H7 (cell line): ENCODE measurements at regions not wholly inside any gene's neighbourhood (a gene's known extent, or its start where the extent isn't known, plus 50 kb on each side); places are given as distances from the start of the nearest gene placed in this dataset.

Source experiments
- DNase-seq: peaks from one replicate; pipeline ENCODE4 v3.0.0; 2012
- H3K27me3 ChIP-seq: 2 replicates; pipeline ENCODE4 v1.6.0; 2011; ENCODE audit warnings: mild to moderate bottlenecking, low read length; ENCODE audit not compliant: control insufficient read depth, insufficient read depth
- H3K36me3 ChIP-seq: replicated peaks from 2 replicates; pipeline ENCODE4 v1.5.1; 2011; ENCODE audit warnings: low read length; ENCODE audit not compliant: control insufficient read depth, insufficient read depth
- H3K4me3 ChIP-seq: 2 replicates; pipeline ENCODE4 v1.5.1; 2011; ENCODE audit warnings: low read depth, mild to moderate bottlenecking, control low read depth, low read length, moderate library complexity; ENCODE audit not compliant: insufficient read depth

GRCh38 chr10:28250782-28251181 lies 52.1 kb downstream of the MPP7 start:
- no peaks in the 10 kb centered on the region for H3K36me3 ChIP-seq
- H3K4me3 ChIP-seq: no peak overlapping the region

GRCh38 chr10:28250358-28250757 lies 52.5 kb downstream of the MPP7 start:
- DNase-seq: no peak
- Histone ChIP-seq H3K36me3 (no peaks in the 10 kb centered on the region), H3K27me3 (no peaks in the 10 kb centered on the region), H3K4me3 (no peak overlapping the region)

More at GRCh38 chr10:28250782-28251181, 52.1 kb downstream of the MPP7 start:
- DNase-seq: no peak
- no peaks in the 10 kb centered on the region for H3K27me3 ChIP-seq

DNA sequence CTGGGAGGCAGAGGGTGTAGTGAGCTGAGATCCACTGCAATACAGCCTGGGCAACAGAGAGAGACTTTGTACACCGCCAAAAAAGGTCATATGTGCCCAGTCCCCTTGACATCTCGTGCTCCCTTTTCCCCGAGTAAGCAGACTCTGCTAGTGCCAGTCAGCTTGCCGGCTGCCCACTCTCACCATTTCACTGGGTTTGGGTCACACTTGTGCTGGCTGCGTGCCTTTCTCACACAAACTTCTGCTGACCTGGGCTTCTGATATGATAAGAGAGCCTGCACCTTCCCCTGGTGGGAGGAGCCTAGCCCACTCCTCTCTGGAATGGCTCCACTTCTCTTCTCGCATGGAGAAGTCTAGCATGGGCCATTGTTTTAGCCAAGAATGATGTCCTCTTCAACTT lies 53.4 kb downstream of the MPP7 start:
- DNase-seq: no peak
- Histone ChIP-seq H3K4me3 (no peak overlapping the region), H3K36me3 (no peaks in the 10 kb centered on the region), H3K27me3 (no peaks in the 10 kb centered on the region)

- H3K27me3 ChIP-seq: no peaks in the 10 kb centered on the region
Observed at GRCh38 chr10:28248092-28248491, 54.8 kb downstream of the MPP7 start.

DNA sequence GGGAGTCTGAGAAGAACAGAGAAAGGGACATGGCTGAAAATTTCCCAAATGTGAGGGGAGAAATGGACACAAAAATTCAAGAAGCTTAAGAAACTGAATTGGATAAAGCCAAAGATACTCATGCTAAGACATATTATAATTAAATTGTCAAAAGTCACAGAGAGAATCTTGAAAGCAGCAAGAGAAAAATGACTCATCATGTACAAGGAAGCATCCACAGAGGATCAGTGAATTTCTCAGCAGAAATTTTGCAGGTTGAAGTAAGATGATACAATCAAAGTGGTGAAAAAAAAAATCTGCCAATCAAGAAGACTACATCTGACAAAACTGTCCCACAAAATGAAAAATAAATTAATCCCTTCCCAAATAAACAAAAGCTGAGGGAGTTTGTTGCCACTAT lies 56.8 kb downstream of the MPP7 start:
- DNase-seq: no peak
- no peak overlapping the region for H3K4me3 ChIP-seq
- H3K36me3 ChIP-seq: no peaks in the 10 kb centered on the region
- no peaks in the 10 kb centered on the region for H3K27me3 ChIP-seq

More at GRCh38 chr10:28248092-28248491, 54.8 kb downstream of the MPP7 start:
- Histone ChIP-seq H3K36me3 (no peaks in the 10 kb centered on the region), H3K4me3 (no peak overlapping the region)
- DNase-seq: no peak

DNA sequence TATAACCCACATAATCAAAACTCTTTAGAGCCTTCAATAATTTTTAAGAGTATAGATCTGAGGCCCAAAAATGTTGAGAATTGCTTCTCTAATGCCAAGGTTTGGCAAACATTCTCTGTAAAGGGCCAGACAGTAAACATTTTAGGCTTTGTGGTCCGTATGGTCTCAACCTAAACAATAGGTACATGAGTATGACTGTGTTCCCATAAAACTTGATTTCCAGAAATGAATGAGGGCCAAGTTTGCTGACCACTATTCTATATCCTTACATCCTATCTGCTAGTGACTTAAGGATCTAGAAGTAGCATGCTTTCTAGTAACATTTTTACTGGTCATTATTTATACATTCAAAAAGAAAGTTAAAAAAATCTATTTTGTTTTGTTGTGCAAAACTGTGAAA lies 58.9 kb downstream of the MPP7 start:
- Histone ChIP-seq H3K27me3 (no peaks in the 10 kb centered on the region), H3K4me3 (no peak overlapping the region), H3K36me3 (no peaks in the 10 kb centered on the region)
- no peak for DNase-seq

DNA sequence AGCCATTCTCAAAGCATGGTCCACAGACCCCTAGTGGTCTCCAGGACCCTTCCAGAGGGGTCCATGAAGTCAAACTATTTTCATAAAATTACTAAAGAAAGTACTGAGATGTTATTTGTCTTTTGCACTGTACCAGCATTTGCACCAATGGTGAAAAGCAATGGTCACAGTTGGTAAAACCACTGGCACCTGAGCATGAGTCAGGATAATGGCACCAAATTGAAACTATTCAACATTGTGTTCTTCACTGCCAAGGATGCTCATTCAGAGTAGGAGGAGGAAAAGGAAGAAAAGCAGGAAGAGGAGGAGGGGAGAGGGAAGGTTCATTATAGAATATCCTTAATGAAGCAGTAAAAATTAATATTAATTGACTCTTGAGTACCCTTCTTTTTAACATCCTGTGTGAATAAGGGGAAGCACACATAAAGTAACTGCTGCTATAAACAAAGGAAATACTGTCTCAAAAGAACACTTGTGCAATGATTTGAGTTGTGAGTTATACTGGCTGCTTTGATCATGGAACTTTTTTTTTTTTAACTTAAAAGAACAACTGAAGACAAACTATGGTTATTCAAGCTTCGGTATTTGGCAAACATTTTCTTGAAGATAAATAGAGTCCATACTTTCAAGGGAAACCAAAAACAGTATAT lies 60.2 kb downstream of the MPP7 start:
- no peak overlapping the region for H3K4me3 ChIP-seq
- DNase-seq: no peak
- no peaks in the 10 kb centered on the region for H3K36me3 ChIP-seq
- no peaks in the 10 kb centered on the region for H3K27me3 ChIP-seq

GRCh38 chr10:28241741-28242399 lies 61.0 kb downstream of the MPP7 start:
- H3K36me3 ChIP-seq: no peaks in the 10 kb centered on the region
- no peaks in the 10 kb centered on the region for H3K27me3 ChIP-seq
- H3K4me3 ChIP-seq: no peak overlapping the region
- peak; percentile 33 for DNase-seq

- Histone ChIP-seq H3K27me3 (no peaks in the 10 kb centered on the region), H3K4me3 (no peak overlapping the region), H3K36me3 (no peaks in the 10 kb centered on the region)
- DNase-seq: no peak
Observed at GRCh38 chr10:28240400-28240799, 62.5 kb downstream of the MPP7 start.

- no peak overlapping the region for H3K4me3 ChIP-seq
- no peaks in the 10 kb centered on the region for H3K36me3 ChIP-seq
- no peaks in the 10 kb centered on the region for H3K27me3 ChIP-seq
- DNase-seq: no peak
Observed at GRCh38 chr10:28236591-28236990, 66.3 kb downstream of the MPP7 start.

DNA sequence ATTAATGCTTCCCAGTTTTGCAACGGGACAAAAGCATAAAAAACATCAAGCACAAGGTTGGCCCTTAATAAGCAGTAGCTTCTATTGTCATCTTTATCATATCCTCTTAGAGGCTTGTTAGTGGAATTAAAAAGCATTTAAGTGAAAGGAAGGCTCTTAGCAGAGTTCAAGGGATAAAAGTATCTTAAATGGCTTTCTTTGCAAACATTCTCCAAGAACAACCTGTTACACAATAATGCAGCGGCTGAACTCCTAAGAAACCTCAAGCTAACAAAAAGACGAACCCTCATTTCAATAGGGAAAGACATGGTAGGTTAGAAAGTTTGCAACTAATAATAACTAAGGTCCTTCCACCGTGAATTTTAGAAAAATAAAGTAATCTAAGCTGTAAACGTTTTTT lies 82.1 kb downstream of the MPP7 start:
- H3K4me3 ChIP-seq: no peak overlapping the region

GRCh38 chr10:28219251-28219650 lies 83.6 kb downstream of the MPP7 start:
- H3K36me3 ChIP-seq: no peaks in the 10 kb centered on the region
- no peaks in the 10 kb centered on the region for H3K27me3 ChIP-seq
- no peak for DNase-seq
- no peak overlapping the region for H3K4me3 ChIP-seq

More for the DNA sequence above, 82.1 kb downstream of the MPP7 start:
- DNase-seq: no peak
- Histone ChIP-seq H3K27me3 (no peaks in the 10 kb centered on the region), H3K36me3 (no peaks in the 10 kb centered on the region)

DNA sequence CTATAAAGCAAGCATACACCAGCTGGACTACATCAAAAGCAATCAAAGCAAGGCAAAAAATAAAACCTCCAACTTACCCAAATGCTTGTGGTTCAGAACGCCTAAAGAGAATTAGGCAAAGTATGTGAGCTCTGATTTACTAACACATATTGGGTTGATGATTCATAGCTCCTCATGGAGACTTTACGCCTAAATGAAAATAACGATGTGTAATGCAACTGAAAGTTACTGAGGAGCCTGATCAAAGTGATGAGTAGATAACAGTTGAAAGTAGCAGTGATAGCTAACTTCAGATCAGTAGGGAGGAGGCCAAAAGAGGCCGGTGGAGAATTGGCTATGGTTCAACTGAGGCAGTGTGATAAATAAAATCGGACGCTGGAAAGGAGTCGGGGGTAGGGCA lies 85.0 kb downstream of the MPP7 start:
- DNase-seq: no peak
- H3K36me3 ChIP-seq: no peaks in the 10 kb centered on the region
- H3K27me3 ChIP-seq: no peaks in the 10 kb centered on the region
- no peak overlapping the region for H3K4me3 ChIP-seq

- Histone ChIP-seq H3K27me3 (no peaks in the 10 kb centered on the region), H3K4me3 (no peak overlapping the region), H3K36me3 (no peaks in the 10 kb centered on the region)
- no peak for DNase-seq
Observed at GRCh38 chr10:28215930-28216329, 86.9 kb downstream of the MPP7 start.

- DNase-seq: no peak
- H3K27me3 ChIP-seq: no peaks in the 10 kb centered on the region
- H3K36me3 ChIP-seq: no peaks in the 10 kb centered on the region
- no peak overlapping the region for H3K4me3 ChIP-seq
Observed at GRCh38 chr10:28214219-28214618, 88.6 kb downstream of the MPP7 start.
